GM13976 (cell line): ENCODE measurements at regions not wholly inside any gene's neighbourhood (a gene's known extent, or its start where the extent isn't known, plus 50 kb on each side); places are given as distances from the start of the nearest gene placed in this dataset.

Experiments
- DNase-seq: peaks from one replicate; pipeline ENCODE4 v3.0.0; 2012; ENCODE audit warnings: low spot score
- in situ Hi-C: fragments of 300-500 bp; cut with MboI; formaldehyde crosslinking; loops from one replicate; pipeline ENCODE4 v1.12.0; 2022; ENCODE audit warnings: low sequenced_read_pairs, mixed read lengths, inconsistent platforms; ENCODE audit not compliant: unreplicated experiment
- TF ChIP-seq, protein P1 (sequence below): IDR thresholded peaks from 2 replicates; pipeline ENCODE4 v1.5.1; 2012; ENCODE audit warnings: borderline replicate concordance, mild to moderate bottlenecking; ENCODE audit not compliant: insufficient read depth; ENCODE audit errors: extremely low read depth, missing control alignments, control extremely low read depth

DNA sequence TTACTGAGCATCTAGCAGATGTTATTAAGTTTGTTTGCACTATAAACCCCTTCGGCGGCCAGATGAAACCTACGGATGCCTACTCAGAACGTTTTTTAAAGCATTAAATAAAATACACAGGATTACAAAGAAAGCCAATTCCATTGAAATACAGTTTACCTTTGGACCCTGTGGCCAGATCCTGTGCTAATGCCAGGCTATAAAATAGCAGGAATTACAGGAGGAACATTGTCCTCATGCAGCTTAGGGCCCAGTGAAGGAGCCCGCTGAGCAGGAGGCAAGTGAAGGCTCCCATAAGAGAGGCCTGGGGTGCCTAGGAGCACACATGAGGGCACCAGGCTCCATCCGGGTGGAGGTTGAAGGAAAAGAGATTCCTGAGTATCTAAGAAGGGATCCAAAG is 310.4 kb downstream of the MTX2 start:
- in situ Hi-C loops = no loop called here
- DNase-seq = no peak
- TF ChIP-seq, protein P1, sequence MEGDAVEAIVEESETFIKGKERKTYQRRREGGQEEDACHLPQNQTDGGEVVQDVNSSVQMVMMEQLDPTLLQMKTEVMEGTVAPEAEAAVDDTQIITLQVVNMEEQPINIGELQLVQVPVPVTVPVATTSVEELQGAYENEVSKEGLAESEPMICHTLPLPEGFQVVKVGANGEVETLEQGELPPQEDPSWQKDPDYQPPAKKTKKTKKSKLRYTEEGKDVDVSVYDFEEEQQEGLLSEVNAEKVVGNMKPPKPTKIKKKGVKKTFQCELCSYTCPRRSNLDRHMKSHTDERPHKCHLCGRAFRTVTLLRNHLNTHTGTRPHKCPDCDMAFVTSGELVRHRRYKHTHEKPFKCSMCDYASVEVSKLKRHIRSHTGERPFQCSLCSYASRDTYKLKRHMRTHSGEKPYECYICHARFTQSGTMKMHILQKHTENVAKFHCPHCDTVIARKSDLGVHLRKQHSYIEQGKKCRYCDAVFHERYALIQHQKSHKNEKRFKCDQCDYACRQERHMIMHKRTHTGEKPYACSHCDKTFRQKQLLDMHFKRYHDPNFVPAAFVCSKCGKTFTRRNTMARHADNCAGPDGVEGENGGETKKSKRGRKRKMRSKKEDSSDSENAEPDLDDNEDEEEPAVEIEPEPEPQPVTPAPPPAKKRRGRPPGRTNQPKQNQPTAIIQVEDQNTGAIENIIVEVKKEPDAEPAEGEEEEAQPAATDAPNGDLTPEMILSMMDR = no peak

DNA sequence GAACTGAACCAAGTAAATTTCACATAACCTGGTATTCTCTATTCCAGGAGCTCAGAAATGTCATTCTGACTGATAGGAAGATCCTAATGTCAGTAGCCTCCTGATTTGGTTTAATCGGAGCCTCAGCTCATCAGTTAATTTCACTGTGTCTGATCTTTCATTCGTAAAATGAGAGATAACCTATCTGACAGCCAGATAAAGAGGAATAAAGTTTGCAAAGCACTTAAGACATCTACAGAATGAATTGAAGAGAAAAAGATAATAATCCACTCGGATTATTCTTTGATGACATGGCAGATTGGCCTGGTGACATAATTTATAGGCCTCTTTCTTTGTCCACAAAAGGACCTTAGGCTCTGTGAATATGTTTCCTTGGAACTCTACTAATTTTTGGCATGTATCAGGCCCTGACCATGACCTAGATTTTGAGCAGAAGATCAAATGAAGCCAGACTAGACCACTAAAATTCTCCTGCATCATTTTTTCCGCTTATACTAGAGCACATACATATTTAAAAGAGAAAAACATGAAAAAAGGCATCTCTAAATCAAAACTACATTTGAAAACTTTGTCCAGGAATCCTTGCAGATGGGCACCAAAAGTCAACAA is 312.4 kb downstream of the MTX2 start:
- TF ChIP-seq, protein P1 = no peak
- DNase-seq = no peak
- in situ Hi-C loops = no loop called here

DNA sequence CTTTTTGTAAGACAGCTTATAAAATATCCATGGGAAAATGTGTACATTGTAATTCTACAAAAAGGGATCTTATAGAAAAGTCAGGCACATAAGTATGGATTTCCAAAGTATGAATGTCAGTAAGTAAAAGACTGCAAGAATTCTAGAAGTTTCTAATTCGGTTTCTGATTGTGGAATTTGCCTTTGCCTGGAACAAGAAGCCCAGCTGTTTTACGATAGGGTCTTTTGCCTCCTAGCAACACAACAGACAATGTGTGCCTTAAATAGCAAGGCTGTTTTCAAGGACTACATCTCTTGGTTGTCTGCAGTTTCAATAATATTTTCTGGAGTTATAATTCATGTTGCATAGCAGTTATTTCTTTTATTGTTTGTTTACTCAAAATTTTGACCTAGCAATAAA is 312.9 kb downstream of the MTX2 start:
- TF ChIP-seq, protein P1 = no peak
- no peak for DNase-seq
- in situ Hi-C loops = no loop called here

DNA sequence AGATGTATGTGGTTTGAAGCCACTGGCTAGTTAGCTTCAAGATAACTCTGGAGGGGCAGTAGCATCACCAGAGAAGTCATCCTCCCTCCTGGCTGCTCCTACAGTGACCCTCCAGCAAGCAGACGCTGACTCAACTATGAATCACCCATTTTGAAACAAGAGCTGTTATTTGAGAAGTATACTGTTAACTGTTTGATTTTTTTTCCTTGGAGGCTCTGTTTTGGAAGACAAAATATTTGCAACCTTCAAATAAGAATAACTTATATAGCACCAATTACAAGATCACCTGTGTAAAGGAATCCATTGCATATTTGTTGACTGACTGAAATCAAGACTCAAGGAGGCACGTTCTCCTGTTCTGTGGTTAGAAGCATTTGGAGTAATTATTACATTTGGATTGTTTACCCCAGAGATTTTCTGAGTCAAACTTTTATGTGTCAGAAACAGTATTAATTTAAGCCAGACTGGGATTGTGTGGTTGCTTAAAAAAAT is 313.8 kb downstream of the MTX2 start:
- in situ Hi-C loops = no loop called here
- no peak for DNase-seq
- TF ChIP-seq, protein P1 = no peak

DNA sequence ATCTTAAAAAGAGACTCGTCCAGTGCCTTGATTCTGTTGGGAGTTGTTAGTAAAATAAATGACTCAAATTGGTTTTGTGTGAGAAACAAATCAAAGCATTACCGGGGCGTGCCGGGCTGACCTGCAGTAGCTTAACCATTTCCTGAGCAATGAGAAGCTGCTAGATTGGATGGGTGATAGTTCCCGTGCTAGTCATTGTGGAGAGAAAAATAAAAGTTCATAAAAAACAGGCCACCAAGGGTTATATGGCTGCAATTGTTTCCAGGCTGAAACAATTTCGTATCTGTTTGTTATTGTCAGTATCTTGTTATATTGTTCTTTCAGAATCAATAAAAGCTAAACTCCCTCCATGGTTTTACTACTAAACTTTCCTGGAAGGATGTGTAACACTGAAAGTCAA is 314.4 kb downstream of the MTX2 start:
- in situ Hi-C loops = no loop called here
- DNase-seq = no peak
- TF ChIP-seq, protein P1 = no peak

DNA sequence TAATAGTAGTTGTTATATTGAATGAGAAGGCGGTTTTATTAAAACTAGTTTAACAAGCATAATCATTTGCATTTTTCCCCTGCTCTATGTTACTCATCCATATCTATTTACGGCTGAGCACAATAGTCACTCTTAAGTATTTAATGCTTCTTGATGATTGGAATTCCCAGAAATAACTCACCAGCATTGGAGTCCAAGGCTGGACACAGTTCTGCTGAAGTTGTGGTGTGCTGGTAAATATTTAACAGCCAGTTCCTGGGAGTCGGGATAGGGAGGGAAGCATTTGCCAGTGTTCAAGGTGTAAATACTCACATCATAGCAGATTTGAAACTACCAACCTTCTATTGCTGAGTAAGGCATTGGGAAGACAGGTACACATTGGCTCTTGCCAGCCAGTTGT is 315.1 kb downstream of the MTX2 start:
- in situ Hi-C loops = no loop called here
- DNase-seq = no peak
- TF ChIP-seq, protein P1 = no peak

DNA sequence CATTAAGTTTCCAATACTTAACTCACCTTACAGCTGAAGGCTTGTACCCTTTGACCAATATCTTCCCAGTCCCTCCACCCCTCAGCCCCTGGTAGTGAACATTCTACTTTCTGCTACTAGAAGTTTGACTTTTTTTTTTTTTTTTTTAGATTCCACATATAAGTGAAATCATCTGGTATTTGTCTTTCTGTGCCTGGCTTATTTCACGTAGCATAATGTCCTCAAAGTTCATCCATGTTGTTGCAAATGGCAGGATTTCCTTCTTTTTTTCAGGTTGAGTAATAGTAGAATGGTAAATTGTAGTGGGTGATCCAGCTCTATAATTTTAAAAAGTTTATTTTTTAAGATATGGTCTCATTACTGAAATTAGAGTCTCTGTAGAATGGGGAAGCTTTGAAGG is 316.0 kb downstream of the MTX2 start:
- TF ChIP-seq, protein P1 = no peak
- DNase-seq = no peak
- in situ Hi-C loops = no loop called here
